GM23338 (cell line): ENCODE measurements at regions not wholly inside any gene's neighbourhood (a gene's known extent, or its start where the extent isn't known, plus 50 kb on each side); places are given as distances from the start of the nearest gene placed in this dataset.

Source experiments
- EZH2 ChIP-seq: fragments of 200-600 bp; sonication (generic); IDR thresholded peaks from one replicate; pipeline ENCODE4 v1.8.0; 2017; ENCODE audit warnings: antibody characterized with exemption, mild to moderate bottlenecking, low read depth; ENCODE audit not compliant: unreplicated experiment
- EZH2phosphoT487 ChIP-seq: fragments of 200-600 bp; sonication (generic); IDR thresholded peaks from one replicate; pipeline ENCODE4 v1.8.1; 2018; ENCODE audit warnings: antibody characterized with exemption; ENCODE audit not compliant: unreplicated experiment
- NANOG ChIP-seq: IDR thresholded peaks from 2 replicates; pipeline ENCODE4 v1.6.1; 2016; ENCODE audit warnings: antibody characterized with exemption, borderline replicate concordance
- POLR2AphosphoS5 ChIP-seq: IDR thresholded peaks from 2 replicates; pipeline ENCODE4 v1.6.1; 2016; ENCODE audit warnings: antibody characterized with exemption, low read depth
- STAT1 ChIP-seq: IDR thresholded peaks from one replicate; pipeline ENCODE4 v1.6.1; 2016; ENCODE audit warnings: antibody characterized with exemption; ENCODE audit not compliant: unreplicated experiment
- TF ChIP-seq, protein P1 (sequence below): fragments of 250-450 bp; sonication (Bioruptor Pico); IDR thresholded peaks from 2 replicates; pipeline ENCODE4 v1.5.0; 2020; ENCODE audit warnings: mild to moderate bottlenecking, moderate library complexity
- TF ChIP-seq, protein P2 (sequence below): IDR thresholded peaks from one replicate; pipeline ENCODE4 v1.6.1; 2018; ENCODE audit warnings: antibody characterized with exemption; ENCODE audit not compliant: unreplicated experiment
- TF ChIP-seq, protein P3 (sequence below), 2 experiments: fragments of 200-600 bp in 1 of 2; sonication (generic) in 1 of 2; conservative IDR thresholded peaks; 2 replicates each; pipeline versions ENCODE4 v1.5.1 to v1.6.1; 2016 to 2017; ENCODE audit warnings: antibody characterized with exemption in 2 of 2, low read depth in 2 of 2, mild to moderate bottlenecking in 2 of 2, moderate library complexity in 1 of 2

DNA sequence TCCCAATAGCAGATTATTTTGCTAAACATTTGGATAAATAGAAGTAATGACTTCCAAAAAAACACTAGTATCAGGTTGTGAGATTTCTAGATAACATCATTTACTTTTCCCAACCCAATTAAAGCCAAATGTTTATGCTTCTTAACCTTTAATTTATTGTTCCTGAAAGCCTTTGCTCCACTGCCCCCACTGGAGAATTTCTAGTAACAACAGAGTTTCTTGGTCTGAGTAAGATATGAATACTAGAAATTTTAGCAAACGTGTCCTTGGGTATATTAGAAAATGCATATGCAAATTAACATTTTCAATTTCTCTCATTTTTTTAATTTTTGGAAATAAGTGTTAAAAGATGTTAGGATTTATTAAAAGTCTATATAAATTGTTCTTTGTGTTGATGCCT is 958.0 kb upstream of the PHF14 start (continued):
- TF ChIP-seq, protein P1, sequence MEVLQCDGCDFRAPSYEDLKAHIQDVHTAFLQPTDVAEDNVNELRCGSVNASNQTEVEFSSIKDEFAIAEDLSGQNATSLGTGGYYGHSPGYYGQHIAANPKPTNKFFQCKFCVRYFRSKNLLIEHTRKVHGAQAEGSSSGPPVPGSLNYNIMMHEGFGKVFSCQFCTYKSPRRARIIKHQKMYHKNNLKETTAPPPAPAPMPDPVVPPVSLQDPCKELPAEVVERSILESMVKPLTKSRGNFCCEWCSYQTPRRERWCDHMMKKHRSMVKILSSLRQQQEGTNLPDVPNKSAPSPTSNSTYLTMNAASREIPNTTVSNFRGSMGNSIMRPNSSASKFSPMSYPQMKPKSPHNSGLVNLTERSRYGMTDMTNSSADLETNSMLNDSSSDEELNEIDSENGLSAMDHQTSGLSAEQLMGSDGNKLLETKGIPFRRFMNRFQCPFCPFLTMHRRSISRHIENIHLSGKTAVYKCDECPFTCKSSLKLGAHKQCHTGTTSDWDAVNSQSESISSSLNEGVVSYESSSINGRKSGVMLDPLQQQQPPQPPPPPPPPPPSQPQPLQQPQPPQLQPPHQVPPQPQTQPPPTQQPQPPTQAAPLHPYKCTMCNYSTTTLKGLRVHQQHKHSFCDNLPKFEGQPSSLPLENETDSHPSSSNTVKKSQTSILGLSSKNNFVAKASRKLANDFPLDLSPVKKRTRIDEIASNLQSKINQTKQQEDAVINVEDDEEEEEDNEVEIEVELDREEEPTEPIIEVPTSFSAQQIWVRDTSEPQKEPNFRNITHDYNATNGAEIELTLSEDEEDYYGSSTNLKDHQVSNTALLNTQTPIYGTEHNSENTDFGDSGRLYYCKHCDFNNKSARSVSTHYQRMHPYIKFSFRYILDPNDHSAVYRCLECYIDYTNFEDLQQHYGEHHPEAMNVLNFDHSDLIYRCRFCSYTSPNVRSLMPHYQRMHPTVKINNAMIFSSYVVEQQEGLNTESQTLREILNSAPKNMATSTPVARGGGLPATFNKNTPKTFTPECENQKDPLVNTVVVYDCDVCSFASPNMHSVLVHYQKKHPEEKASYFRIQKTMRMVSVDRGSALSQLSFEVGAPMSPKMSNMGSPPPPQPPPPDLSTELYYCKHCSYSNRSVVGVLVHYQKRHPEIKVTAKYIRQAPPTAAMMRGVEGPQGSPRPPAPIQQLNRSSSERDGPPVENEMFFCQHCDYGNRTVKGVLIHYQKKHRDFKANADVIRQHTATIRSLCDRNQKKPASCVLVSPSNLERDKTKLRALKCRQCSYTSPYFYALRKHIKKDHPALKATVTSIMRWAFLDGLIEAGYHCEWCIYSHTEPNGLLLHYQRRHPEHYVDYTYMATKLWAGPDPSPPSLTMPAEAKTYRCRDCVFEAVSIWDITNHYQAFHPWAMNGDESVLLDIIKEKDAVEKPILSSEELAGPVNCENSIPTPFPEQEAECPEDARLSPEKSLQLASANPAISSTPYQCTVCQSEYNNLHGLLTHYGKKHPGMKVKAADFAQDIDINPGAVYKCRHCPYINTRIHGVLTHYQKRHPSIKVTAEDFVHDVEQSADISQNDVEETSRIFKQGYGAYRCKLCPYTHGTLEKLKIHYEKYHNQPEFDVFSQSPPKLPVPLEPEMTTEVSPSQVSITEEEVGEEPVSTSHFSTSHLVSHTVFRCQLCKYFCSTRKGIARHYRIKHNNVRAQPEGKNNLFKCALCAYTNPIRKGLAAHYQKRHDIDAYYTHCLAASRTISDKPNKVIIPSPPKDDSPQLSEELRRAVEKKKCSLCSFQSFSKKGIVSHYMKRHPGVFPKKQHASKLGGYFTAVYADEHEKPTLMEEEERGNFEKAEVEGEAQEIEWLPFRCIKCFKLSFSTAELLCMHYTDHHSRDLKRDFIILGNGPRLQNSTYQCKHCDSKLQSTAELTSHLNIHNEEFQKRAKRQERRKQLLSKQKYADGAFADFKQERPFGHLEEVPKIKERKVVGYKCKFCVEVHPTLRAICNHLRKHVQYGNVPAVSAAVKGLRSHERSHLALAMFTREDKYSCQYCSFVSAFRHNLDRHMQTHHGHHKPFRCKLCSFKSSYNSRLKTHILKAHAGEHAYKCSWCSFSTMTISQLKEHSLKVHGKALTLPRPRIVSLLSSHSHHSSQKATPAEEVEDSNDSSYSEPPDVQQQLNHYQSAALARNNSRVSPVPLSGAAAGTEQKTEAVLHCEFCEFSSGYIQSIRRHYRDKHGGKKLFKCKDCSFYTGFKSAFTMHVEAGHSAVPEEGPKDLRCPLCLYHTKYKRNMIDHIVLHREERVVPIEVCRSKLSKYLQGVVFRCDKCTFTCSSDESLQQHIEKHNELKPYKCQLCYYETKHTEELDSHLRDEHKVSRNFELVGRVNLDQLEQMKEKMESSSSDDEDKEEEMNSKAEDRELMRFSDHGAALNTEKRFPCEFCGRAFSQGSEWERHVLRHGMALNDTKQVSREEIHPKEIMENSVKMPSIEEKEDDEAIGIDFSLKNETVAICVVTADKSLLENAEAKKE (CRISPR knock-in tag): no peak
- TF ChIP-seq STAT1 (no peak), EZH2 (no peak), POLR2AphosphoS5 (no peak), NANOG (no peak), EZH2phosphoT487 (no peak)
- TF ChIP-seq, protein P2, sequence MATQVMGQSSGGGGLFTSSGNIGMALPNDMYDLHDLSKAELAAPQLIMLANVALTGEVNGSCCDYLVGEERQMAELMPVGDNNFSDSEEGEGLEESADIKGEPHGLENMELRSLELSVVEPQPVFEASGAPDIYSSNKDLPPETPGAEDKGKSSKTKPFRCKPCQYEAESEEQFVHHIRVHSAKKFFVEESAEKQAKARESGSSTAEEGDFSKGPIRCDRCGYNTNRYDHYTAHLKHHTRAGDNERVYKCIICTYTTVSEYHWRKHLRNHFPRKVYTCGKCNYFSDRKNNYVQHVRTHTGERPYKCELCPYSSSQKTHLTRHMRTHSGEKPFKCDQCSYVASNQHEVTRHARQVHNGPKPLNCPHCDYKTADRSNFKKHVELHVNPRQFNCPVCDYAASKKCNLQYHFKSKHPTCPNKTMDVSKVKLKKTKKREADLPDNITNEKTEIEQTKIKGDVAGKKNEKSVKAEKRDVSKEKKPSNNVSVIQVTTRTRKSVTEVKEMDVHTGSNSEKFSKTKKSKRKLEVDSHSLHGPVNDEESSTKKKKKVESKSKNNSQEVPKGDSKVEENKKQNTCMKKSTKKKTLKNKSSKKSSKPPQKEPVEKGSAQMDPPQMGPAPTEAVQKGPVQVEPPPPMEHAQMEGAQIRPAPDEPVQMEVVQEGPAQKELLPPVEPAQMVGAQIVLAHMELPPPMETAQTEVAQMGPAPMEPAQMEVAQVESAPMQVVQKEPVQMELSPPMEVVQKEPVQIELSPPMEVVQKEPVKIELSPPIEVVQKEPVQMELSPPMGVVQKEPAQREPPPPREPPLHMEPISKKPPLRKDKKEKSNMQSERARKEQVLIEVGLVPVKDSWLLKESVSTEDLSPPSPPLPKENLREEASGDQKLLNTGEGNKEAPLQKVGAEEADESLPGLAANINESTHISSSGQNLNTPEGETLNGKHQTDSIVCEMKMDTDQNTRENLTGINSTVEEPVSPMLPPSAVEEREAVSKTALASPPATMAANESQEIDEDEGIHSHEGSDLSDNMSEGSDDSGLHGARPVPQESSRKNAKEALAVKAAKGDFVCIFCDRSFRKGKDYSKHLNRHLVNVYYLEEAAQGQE: no peak
- TF ChIP-seq, protein P3, sequence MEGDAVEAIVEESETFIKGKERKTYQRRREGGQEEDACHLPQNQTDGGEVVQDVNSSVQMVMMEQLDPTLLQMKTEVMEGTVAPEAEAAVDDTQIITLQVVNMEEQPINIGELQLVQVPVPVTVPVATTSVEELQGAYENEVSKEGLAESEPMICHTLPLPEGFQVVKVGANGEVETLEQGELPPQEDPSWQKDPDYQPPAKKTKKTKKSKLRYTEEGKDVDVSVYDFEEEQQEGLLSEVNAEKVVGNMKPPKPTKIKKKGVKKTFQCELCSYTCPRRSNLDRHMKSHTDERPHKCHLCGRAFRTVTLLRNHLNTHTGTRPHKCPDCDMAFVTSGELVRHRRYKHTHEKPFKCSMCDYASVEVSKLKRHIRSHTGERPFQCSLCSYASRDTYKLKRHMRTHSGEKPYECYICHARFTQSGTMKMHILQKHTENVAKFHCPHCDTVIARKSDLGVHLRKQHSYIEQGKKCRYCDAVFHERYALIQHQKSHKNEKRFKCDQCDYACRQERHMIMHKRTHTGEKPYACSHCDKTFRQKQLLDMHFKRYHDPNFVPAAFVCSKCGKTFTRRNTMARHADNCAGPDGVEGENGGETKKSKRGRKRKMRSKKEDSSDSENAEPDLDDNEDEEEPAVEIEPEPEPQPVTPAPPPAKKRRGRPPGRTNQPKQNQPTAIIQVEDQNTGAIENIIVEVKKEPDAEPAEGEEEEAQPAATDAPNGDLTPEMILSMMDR (conservative IDR thresholded peaks at IDR 0.05; ENCODE audit: low read depth in 2 of 2): no peak; a peak in 1 of 4 replicates
